Karpas-422 (cell line): ENCODE measurements at regions not wholly inside any gene's neighbourhood (a gene's known extent, or its start where the extent isn't known, plus 50 kb on each side); places are given as distances from the start of the nearest gene placed in this dataset.
"Not testable (repeated sequence)": the region's sequence is repeated elsewhere in the genome, so short reads cannot be mapped to it uniquely, and the experiment has no call there.

Experiments used
- DNase-seq: peaks from one replicate; pipeline ENCODE4 v3.0.0-alpha.2; 2015
- H2AFZ ChIP-seq: fragments of 200-600 bp; sonication (generic); 2 replicates; pipeline ENCODE4 v1.6.1; 2014; ENCODE audit warnings: antibody characterized with exemption, low read length, mixed read lengths
- H3K27ac ChIP-seq: fragments of 200-600 bp; sonication (generic); 2 replicates; pipeline ENCODE4 v1.5.1; 2014; ENCODE audit warnings: mild to moderate bottlenecking, low read length, moderate library complexity
- H3K27me3 ChIP-seq: fragments of 200-600 bp; sonication (generic); 2 replicates; pipeline ENCODE4 v1.6.1; 2014; ENCODE audit warnings: low read length, mixed read lengths
- H3K36me3 ChIP-seq: fragments of 200-600 bp; sonication (generic); 2 replicates; pipeline ENCODE4 v1.6.1; 2014; ENCODE audit warnings: low read length, mixed read lengths; ENCODE audit not compliant: insufficient read depth
- H3K4me1 ChIP-seq: fragments of 200-600 bp; sonication (generic); 2 replicates; pipeline ENCODE4 v1.6.1; 2014; ENCODE audit warnings: mild to moderate bottlenecking, low read length, mixed read lengths
- H3K4me2 ChIP-seq: fragments of 200-600 bp; sonication (generic); 2 replicates; pipeline ENCODE4 v1.6.1; 2014; ENCODE audit warnings: low read length, low read depth, mild to moderate bottlenecking; ENCODE audit not compliant: poor library complexity, severe bottlenecking
- H3K4me3 ChIP-seq: fragments of 200-600 bp; sonication (generic); 2 replicates; pipeline ENCODE4 v1.5.1; 2014; ENCODE audit warnings: mild to moderate bottlenecking, antibody characterized with exemption, low read length, mixed read lengths
- H3K79me2 ChIP-seq: fragments of 200-600 bp; sonication (generic); 2 replicates; pipeline ENCODE4 v1.6.1; 2014; ENCODE audit warnings: mild to moderate bottlenecking, low read length, mixed read lengths
- H3K9ac ChIP-seq: fragments of 200-600 bp; sonication (generic); 2 replicates; pipeline ENCODE4 v1.6.0; 2014; ENCODE audit warnings: low read length
- H3K9me2 ChIP-seq: fragments of 200-600 bp; sonication (generic), shearing (Covaris generic); replicated peaks from 2 replicates; pipeline ENCODE4 v1.6.0; 2014; ENCODE audit warnings: mild to moderate bottlenecking, low read length, moderate library complexity; ENCODE audit not compliant: insufficient read depth
- H3K9me3 ChIP-seq: fragments of 300-700, 200-600 bp; sonication (generic); 2 replicates; pipeline ENCODE4 v1.6.1; 2014; ENCODE audit warnings: low read length, mixed read lengths
- H4K20me1 ChIP-seq: fragments of 200-600 bp; sonication (generic); 2 replicates; pipeline ENCODE4 v1.6.1; 2014; ENCODE audit warnings: mild to moderate bottlenecking, antibody characterized with exemption, low read length, low read depth; ENCODE audit not compliant: insufficient read depth

DNA sequence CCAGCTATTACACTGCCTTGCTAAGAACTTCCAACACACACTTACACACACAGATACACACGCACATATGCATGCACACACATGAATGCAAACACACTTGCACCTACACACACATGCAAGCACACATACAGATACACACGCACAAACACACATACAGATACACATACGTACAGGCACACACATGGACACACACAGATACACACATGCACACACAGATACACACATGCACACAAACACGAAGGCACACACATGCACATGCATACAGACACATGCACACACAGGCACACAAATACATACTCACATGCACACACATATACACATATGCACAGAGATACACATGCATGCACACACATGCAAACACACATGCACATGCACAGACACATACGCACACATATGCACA, 284.3 kb upstream of the FRG2C start:
- H3K4me1 ChIP-seq, H3K9me2 ChIP-seq, H3K36me3 ChIP-seq, H4K20me1 ChIP-seq, DNase-seq, H3K4me3 ChIP-seq, H3K27me3 ChIP-seq, H3K9ac ChIP-seq, H3K79me2 ChIP-seq, H3K4me2 ChIP-seq, H3K9me3 ChIP-seq, H3K27ac ChIP-seq, H2AFZ ChIP-seq: not testable (repeated sequence)

DNA sequence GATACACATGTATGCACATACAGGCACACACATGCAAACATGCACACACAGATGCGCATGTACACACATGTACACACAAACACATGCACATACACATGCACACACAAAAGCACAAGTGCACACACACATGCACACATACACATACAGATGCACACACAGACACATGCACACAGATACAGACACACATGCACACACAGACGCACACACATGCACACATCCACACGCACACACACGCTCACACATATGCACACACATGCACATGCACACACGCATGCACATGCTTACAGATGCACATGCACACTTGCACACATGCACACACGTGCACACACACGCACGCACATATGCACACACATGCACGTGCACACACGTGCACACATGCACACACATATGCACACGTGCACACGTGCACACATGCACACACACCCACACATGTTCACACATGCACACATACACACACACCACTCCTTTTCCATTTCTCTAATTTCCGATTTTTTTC, 283.8 kb upstream of the FRG2C start:
- H3K27me3 ChIP-seq: no peaks in the 10 kb centered on the region
- DNase-seq: no peak
- H3K4me1 ChIP-seq: no peaks in the 10 kb centered on the region
- no peaks in the 10 kb centered on the region for H3K36me3 ChIP-seq
- no peak overlapping the region for H3K4me2 ChIP-seq
- H4K20me1 ChIP-seq: no peaks in the 10 kb centered on the region
- H2AFZ ChIP-seq: no peak overlapping the region
- H3K9me2 ChIP-seq: no peaks in the 10 kb centered on the region
- H3K9ac ChIP-seq: no peak overlapping the region
- no peaks in the 10 kb centered on the region; the same call in 1 of the 2 replicates for H3K9me3 ChIP-seq
- no peak overlapping the region for H3K4me3 ChIP-seq
- no peaks in the 10 kb centered on the region for H3K79me2 ChIP-seq
- H3K27ac ChIP-seq: no peak overlapping the region

DNA sequence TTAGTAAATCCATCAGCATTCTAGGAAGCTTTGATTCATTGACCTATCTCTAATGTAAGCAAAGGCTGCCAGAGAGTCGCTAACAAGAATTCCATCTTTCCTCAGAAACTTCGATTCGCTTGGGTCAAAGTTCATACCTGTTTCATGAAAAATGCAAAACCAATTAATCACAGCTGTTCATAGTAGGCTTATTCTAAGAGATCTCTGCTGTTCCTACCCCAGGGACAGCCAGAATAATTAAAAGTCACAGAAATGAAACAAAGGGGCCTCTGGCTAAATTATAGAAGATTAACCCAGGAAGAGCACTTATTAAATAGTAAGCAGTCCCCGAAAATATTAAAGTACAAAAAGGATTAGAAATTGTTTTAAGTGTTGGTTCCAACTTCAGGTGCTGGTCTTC, 280.1 kb upstream of the FRG2C start:
- H3K4me2 ChIP-seq, H3K4me1 ChIP-seq, H3K79me2 ChIP-seq, H3K36me3 ChIP-seq, H3K27ac ChIP-seq, H2AFZ ChIP-seq, H3K4me3 ChIP-seq, H3K27me3 ChIP-seq, H3K9ac ChIP-seq, H4K20me1 ChIP-seq, H3K9me3 ChIP-seq, DNase-seq, H3K9me2 ChIP-seq: not testable (repeated sequence)

DNA sequence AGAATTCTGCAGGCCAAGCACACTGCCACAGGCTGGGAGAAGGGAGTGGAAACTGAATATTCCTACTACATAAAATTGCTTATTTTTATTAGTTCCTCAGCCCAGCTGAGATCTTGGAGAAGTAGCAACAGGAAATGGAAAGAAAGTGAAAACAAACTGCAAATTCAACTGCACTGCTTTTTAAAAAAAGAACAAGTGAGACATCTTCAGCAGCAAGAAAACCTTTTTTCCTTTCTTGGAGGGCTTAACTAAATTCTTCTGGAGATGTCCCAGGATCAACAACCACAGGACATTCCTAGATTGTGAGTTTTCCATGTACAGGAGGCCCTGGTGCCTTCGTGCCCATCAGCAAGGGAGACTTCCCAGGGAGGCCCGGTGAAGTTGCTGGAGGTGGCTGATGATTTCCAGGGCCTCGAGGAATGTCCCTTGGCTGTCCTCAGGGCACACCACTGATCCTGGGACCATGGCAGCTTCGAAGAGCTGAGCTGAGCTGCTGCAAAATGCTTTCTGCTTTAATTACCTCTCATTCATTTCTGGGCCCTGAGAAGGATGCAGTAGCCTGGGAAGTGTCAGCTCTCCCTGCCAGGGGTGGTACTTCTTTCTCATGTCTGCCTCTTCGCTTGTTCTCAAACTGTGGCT, 275.5 kb upstream of the FRG2C start:
- not testable (repeated sequence) for H2AFZ ChIP-seq, H3K4me1 ChIP-seq, DNase-seq, H3K4me3 ChIP-seq, H3K27me3 ChIP-seq, H3K4me2 ChIP-seq, H3K9me2 ChIP-seq, H3K27ac ChIP-seq, H3K9me3 ChIP-seq, H4K20me1 ChIP-seq, H3K36me3 ChIP-seq, H3K79me2 ChIP-seq, H3K9ac ChIP-seq

DNA sequence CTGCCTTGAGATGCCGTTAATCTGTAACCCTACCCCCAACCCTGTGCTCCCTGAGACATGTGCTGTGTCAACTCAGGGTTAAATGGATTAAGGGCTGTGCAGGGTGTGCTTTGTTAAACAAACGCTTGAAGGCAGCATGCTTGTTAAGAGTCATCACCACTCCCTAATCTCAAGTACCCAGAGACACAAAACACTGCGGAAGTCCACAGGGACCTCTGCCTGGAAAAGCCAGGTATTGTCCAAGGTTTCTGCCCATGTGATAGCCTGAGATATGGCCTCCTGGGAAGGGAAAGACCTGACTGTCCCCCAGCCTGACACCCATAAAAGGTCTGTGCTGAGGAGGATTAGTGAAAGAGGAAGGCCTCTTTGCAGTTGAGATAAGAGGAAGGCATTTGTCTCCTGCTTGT, 270.8 kb upstream of the FRG2C start:
- H4K20me1 ChIP-seq, H3K4me2 ChIP-seq, H3K9ac ChIP-seq, H3K27ac ChIP-seq, H3K9me2 ChIP-seq, H3K4me3 ChIP-seq, H2AFZ ChIP-seq, H3K9me3 ChIP-seq, H3K36me3 ChIP-seq, DNase-seq, H3K4me1 ChIP-seq, H3K79me2 ChIP-seq, H3K27me3 ChIP-seq: not testable (repeated sequence)

DNA sequence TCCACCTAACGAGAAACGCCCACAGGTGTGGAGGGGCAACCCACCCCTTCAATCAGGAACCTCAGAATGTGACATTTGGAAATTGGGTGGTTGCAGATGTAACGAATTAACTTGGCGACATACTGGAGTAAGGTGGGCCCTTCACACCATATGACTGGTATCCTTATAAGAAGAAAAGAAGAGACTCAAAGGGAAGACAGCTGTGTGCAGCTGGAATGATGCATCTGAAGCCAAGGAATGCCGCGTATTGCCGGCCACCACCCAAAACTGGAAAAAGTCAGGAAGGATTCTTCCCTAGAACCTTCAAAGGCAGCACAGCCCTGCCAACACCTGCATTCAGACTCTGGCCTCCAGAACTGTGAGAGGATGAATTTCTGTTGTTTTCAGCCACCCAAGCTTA, 270.0 kb upstream of the FRG2C start:
- H3K36me3 ChIP-seq, H2AFZ ChIP-seq, H3K9me2 ChIP-seq, H3K79me2 ChIP-seq, H3K4me2 ChIP-seq, H3K9me3 ChIP-seq, DNase-seq, H3K9ac ChIP-seq, H3K4me3 ChIP-seq, H3K4me1 ChIP-seq, H3K27ac ChIP-seq, H3K27me3 ChIP-seq, H4K20me1 ChIP-seq: not testable (repeated sequence)

DNA sequence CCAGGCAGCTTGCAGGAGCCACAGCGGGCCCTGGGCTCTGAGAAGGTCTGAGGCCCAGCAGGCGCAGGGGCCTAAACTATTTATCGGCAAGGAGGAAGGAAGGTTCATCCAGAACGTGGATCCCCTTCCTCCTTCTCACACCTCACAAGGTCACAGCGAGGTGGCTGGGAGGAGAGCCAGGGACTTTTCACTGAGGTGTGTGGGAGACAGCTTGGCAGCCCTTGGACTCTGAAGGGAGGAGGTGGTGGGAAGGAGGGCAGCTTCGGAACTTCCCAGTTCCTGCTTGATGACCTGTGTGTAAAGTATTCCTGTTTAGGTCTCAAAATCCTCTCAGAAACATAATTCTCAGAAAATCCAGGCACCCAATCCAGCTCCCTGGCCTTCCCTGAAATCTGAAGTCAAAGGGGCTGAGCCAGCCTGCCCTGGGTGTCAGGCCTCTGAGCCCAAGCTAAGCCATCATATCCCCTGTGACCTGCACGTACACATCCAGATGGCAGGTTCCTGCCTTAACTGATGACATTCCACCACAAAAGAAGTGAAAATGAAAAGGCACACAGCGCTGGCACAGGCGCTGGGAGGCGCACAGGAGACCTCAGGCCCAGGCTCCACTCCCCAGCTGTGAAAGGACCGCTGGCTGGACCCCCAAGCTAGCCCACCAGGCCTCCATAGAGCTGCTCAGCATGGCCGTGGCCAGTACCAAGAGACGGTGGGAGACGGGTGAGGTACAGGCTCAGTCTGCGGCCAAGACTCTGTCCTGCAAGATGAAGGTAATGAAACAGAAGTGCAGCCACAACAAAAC, 269.4 kb upstream of the FRG2C start:
- DNase-seq, H3K79me2 ChIP-seq, H3K4me2 ChIP-seq, H3K27me3 ChIP-seq, H2AFZ ChIP-seq, H3K27ac ChIP-seq, H3K9me2 ChIP-seq, H3K9ac ChIP-seq, H3K9me3 ChIP-seq, H3K36me3 ChIP-seq, H3K4me1 ChIP-seq, H4K20me1 ChIP-seq, H3K4me3 ChIP-seq: not testable (repeated sequence)

DNA sequence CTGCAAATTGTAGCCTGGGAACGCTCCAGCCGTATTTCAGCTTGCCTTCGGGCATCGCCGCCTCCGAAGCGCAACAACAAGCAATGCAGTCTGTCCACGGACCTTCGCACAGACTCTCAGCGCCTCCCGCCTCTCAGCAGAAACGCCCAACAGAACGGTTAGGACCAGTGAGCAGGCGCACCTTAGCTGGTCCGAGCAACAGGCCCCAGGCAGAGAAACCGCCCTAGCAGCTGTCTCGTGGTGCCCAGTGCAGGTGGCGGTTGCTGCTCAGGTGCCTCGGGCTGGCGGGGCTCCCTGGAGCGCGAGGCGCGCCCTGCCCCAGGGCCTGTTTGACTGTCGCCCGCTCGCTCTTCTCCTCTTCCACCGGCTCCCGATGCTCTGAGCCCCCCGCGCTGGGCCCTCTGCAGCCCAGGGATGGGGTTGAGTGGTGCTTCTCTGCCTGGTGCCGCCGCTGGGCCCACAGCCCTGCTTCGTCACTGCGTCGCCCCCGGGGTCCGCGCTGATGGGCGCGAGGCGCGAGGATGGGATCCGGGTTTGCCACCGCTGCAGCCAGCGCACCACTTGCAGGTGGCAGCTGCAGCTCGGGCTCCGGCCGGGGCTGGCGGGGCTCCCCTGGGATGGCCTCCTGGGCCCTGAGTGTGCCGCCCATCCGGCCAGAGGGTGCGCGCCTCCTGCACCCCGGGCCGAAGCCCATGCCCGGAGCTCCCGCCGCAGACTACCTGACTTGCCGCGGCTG, 268.4 kb upstream of the FRG2C start:
- no peaks in the 10 kb centered on the region for H3K9me2 ChIP-seq
- no peak for DNase-seq
- H3K9me3 ChIP-seq: no peaks in the 10 kb centered on the region
- H2AFZ ChIP-seq: no peak overlapping the region
- H3K4me3 ChIP-seq: no peak overlapping the region
- H3K79me2 ChIP-seq: no peaks in the 10 kb centered on the region
- no peak overlapping the region for H3K4me2 ChIP-seq
- no peaks in the 10 kb centered on the region for H3K36me3 ChIP-seq
- peaks cover 10% of the 10 kb centered on the region; the same call in 1 of the 2 replicates for H3K4me1 ChIP-seq
- no peak overlapping the region for H3K27ac ChIP-seq
- no peaks in the 10 kb centered on the region for H4K20me1 ChIP-seq
- no peak overlapping the region for H3K9ac ChIP-seq
- H3K27me3 ChIP-seq: no peaks in the 10 kb centered on the region
